Transverse colon (tissue), 4 donors: ENCODE measurements at regions not wholly inside any gene's neighbourhood (a gene's known extent, or its start where the extent isn't known, plus 50 kb on each side); places are given as distances from the start of the nearest gene placed in this dataset.

Source experiments
- CTCF ChIP-seq, 5 experiments: fragments of 200-600 bp in 3 of 5; fragments of 450-650 bp in 2 of 5; sonication (generic) in 3 of 5; IDR thresholded peaks; 1 replicate in 2 of 5; 2 replicates in 3 of 5; pipeline ENCODE4 v1.5.1; 2016 to 2017; ENCODE audit warnings: antibody characterized with exemption in 5 of 5, inconsistent platforms in 3 of 5, mild to moderate bottlenecking in 2 of 5, moderate library complexity in 1 of 5
- EP300 ChIP-seq: sonication (generic); formaldehyde crosslinking; IDR thresholded peaks from one replicate; pipeline ENCODE4 v1.6.1; 2017; ENCODE audit warnings: antibody characterized with exemption, low read depth
- POLR2A ChIP-seq: fragments of 450-650 bp; IDR thresholded peaks from one replicate; pipeline ENCODE4 v1.6.1; 2016; ENCODE audit warnings: antibody characterized with exemption, mild to moderate bottlenecking, moderate library complexity
- POLR2AphosphoS5 ChIP-seq, 3 donors: sonication (generic); formaldehyde crosslinking; IDR thresholded peaks; one replicate each; pipeline ENCODE4 v1.6.1; 2016; ENCODE audit warnings: antibody characterized with exemption in 3 of 3

GRCh38 chrX:149280011-149280410 lies 225.1 kb downstream of the IDS start:
- TF ChIP-seq CTCF (IDR thresholded peaks at IDR 0.05), result no peak
- no peak for TF ChIP-seq EP300
- no peak for TF ChIP-seq POLR2AphosphoS5 (IDR thresholded peaks at IDR 0.05)
- no peak for TF ChIP-seq POLR2A
